GM19452 (cell line): ENCODE measurements at regions not wholly inside any gene's neighbourhood (a gene's known extent, or its start where the extent isn't known, plus 50 kb on each side); places are given as distances from the start of the nearest gene placed in this dataset.

Experiments
- ATAC-seq: cut with Tn5 transposase; IDR thresholded peaks from one replicate; pipeline ENCODE4 v1.9.1; 2021; ENCODE audit not compliant: unreplicated experiment

DNA sequence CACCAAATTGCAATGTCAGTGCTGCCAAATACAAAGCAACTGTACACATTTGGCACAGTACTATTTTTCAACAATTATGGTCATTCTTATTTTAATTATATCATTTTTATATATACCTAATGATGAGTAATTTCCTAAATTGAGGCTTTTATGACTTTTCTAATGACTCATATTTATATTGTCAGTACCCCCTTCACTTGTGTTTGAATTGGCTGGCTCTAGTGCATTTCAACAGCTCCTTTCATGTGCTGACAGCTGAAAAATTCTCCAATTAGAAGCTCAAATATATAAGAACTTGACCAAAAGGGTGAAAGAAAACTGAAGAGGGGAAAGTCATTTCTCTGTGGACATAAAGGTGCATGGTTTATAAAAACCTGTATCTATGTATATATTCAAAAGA lies 263.3 kb downstream of the SLITRK1 start:
- no peak for ATAC-seq

DNA sequence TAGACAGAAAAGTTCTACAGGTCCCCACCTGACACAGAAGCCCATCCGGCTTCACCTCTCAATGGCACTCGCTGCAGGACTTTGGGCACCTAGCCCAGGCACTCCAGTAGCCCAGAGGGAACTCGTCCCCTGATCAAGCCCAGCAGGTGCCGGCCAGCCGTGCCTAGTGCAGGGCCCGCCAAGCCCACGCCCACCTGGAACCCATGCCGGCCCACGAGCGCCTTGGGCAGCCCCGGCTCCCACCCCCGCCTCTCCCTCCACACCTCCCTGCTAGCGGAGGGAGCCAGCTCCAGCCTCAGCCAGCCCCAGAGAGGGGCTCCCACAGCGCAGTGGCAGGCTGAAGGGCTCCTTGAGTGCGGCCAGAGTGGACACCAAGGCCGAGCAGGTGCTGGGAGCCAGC lies 268.8 kb downstream of the SLITRK1 start:
- ATAC-seq, result no peak

DNA sequence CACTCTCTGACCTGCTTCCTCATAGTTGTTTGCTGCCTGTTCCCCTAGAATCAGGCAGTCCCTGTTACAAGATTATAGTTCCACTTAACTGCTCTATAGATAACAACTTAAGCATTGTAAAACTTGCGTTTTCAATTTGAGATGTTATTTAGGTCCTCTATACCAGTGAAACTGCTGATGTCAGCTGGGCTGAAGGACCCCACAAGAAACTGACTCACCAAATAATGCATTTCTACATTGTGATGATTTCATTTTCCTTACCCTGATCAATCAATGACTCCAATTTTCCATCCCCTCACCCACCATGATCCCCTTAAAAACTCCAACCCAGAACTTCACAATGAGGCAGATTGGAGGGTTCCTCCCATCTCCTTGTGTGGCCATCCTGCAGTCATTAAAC lies 280.7 kb downstream of the SLITRK1 start:
- ATAC-seq, result no peak

DNA sequence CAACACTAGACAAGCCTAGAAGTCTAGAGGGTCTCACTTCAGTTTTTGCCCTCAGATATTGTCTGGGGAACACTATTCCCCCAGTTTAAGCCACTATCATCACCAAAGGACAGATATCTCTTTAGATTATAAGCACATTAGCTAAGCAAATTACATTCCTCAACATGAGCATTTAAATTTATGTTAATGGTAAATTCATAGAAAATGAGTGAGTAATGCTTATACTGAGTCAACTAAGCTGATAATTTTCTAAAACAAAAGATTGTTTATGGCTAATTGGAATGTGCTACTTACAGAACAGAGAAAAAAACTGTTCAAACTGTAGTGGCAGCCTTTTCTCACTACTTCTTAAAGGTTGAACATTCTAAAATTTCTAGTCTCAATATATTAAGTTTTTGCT lies 290.2 kb downstream of the SLITRK1 start:
- no peak for ATAC-seq

DNA sequence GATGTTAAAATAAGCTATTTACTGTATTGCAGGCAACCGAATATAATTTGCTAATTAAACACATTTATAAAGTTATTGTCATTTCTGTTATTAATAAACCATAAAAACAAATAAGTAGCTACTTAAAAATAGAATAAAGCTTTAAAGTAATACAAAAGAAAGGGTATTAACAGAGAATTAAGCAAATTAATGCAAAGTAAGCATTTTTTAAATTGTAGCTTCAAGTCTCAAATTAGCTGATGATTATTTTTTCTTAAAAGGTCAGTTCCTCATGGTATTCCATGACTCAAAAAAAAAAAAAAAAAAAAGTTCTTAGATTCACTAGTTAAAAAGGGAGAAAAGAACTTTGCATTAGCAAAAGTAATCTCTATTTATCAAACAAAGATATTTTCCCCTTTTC lies 292.5 kb downstream of the SLITRK1 start:
- ATAC-seq, result no peak

DNA sequence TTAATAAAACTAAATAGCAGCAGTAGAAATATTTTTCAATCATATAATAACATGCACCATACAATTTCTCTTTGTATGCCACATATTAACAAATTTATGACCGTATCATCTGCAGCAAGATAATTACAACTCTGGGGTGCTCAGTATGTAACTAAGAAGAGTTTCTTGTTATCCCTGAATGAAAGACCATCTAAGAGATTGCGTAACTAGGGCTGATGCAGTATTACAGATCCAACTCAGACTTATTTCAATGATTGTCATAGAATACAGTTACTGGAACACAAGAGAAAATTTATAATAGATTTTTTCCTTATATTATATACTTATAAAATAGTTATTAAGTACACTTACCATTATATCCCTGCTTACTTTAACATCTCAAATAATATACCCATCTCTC lies 305.1 kb downstream of the SLITRK1 start:
- ATAC-seq, result no peak

DNA sequence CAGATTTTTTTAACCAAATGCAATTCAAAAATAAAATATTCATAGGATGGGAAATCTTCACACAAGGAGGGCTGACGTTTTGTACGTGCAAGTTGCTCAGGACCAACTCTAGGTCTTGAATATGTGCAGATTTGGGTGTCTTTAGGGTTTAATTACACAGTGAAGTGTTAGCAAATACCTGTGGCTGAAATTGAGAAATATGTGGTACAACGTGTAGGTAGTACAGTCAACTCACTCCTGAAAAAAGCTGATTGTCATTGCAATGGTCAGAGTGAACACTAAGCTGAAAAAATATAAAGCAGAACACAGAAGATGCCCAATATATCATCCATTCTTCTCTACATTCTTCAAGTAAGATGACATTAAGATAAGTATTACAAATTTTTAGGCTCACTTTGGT lies 314.3 kb downstream of the SLITRK1 start:
- no peak for ATAC-seq

DNA sequence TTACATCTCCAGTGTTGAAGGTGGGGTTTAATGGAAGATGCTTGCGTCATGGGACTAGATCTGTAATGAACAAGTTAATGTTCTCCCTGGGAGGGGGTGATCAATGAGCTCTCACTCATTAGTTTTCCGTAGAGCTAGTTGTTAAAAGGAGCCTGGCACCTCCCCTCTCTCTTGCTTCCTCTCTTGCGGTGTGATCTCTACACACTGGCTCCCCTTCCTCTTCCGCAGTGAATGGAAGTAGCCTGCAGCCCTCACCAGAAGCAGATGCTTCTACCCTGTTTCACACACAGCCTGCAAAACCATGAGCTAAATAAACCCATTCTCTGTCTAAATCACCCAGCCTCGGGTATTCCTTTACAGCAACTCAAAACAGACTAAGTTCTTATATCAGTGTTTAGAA lies 318.8 kb downstream of the SLITRK1 start:
- no peak for ATAC-seq

DNA sequence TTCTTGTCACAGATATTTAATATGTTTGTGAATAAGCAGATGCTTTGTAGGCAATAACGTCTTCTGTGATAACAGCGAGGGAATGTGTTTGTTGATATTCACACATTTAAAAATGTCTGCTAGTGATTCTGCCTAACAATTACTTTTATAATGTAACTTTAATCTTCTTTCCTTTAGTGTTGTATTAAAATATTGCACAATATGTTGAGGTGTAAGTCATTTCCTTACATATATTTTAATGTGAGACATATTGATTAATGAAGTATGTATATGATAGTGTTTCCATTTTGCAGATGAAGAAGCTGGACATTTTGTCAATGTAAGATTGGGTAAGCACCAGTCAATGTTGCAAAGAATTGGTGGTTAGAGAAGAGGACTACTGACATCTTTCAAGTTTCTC lies 324.4 kb downstream of the SLITRK1 start:
- ATAC-seq, result no peak

DNA sequence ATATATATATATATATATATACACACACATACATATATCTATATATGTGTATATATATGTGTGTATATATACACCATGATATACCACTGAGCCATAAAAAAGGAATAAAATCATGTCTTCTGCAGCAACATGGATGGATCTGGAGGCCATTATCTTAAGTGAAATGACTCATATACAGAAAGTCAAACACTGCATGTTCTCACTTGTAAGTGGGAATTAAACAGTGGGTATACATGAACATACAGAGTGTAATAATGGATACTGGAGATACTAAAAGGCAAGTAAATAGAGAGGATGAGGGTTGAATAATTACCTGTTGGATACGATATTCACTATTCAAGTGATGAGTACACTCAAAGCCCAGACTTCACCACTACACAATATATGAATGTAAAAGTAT lies 332.6 kb downstream of the SLITRK1 start:
- ATAC-seq, result no peak

DNA sequence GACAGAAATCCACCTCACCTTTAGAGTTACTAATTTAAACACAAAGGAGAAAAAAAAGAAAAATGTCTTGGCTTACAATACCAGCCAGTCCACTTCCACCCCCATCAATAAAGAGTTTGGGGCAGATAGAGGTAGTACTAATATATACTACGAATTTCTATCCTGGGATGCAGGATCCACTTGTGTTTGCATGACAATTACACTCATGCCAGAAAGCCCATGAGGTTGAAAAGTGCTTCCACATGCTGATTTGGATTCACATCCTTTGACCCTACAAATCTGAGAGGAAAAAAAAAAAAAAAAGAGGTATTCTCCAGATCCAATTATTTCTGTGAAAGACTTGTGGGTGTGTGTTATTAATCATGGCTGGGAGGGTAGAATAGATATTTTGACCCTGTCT lies 335.2 kb downstream of the SLITRK1 start:
- ATAC-seq, result no peak

DNA sequence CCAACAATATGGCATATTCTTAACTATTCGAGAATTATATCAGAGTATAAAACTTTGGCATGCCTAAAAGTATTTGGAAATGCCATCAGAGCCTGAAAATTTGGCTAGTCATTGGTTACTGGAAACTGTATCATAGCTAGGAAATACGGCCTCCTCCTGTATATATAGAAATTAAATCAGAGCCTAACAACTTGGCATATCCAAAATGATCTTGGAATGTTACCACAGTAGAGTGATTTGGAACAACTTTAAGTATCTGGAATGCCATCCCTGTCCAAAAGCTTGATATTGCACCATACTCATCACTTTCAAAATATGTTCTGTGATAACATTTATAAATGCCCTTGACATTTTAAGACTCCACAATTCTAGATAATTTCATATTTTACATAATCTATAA lies 335.8 kb downstream of the SLITRK1 start:
- ATAC-seq, result no peak

DNA sequence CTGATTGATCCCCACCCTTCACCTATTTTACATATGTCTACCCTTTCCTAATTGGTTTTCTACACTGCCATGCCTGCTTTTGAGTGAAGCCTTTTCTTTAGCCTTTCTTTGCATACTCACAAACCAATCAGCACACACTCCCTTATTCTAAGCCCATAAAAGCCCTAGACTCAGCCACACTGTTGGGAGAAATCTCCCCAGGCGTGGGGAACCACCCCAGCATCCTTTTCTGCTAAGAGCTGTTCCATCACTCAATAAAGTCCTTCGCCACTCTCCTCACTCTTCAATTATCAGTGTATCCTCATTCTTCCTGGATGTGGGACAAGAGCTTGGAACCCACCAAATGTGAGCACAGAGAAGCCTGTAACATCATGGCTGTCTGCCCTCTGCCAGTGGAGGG lies 343.6 kb downstream of the SLITRK1 start:
- ATAC-seq, result no peak

DNA sequence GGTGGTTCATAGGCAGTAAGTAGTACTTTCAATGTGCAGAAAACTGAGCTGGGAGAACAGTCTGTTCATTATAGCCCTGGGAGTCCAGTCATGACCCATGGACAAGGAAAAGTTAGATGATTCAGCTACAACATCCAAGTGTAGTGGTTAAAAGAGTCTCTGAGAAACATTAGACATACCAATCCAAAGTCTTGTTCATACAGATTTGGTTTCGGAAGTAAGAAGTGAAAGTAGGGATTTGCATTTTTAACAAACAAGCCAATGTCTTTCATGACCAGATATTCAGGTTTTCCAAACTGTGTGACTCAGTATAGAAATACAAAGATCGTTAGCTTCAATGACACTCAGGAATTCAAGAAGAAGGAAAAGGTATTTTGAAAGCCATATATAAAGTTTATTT lies 345.3 kb downstream of the SLITRK1 start:
- no peak for ATAC-seq

DNA sequence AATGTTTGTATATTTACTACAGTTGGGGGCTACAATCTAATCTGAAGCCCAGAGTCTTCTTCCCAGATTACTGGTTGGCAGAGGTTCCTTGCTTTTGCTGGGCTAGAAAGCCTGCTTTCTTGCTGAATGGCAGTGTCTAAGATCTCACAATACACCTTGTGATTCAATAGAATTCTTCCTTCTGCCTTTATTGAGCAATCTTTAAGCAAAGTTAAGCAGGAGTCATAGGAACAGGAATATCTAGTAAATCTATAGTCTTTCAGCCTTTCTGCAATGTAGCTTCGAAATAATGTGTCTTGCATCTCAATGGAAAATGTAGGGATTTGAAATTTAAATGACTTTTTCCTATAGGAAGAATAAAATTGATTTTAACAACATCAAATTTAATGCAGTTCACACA lies 346.1 kb downstream of the SLITRK1 start:
- no peak for ATAC-seq

DNA sequence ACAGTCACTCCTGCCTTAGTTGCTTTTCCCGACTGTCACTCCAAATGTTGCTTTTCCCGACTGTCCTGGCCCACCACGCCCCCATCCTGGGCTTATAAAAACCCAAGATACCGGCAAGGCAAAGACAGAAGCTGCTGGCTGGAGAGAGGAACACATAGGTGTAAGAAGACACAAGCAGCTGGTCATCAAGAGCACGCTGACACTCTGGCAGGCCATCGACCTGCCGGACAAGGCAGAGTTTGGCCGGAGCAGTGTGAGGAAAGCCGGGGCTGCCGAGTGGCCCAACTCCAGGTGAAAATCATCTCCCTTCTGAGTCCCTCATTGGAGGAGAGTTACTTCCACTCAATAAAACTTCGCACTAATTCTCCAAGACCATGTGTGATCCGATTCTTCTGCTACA lies 349.5 kb downstream of the SLITRK1 start:
- no peak for ATAC-seq

DNA sequence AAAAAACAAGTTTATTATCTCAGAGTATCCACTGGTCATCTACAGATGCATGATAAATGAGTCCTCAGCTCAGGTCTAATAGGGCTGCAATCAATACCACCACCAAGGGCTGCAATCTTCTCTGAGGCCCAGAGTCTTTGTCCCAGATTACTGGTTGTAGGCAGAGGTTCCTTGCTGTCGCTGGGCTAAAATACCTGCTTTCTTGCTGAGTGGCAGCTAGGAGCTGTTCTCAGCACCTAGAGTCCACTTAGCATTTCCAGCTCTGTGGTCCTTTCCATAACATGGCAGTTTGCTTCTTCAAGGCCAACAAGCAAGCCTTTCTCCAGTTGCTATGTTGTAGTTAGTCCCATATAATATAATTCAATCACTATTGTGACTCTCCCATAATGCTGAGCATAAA lies 351.3 kb downstream of the SLITRK1 start:
- ATAC-seq, result no peak

DNA sequence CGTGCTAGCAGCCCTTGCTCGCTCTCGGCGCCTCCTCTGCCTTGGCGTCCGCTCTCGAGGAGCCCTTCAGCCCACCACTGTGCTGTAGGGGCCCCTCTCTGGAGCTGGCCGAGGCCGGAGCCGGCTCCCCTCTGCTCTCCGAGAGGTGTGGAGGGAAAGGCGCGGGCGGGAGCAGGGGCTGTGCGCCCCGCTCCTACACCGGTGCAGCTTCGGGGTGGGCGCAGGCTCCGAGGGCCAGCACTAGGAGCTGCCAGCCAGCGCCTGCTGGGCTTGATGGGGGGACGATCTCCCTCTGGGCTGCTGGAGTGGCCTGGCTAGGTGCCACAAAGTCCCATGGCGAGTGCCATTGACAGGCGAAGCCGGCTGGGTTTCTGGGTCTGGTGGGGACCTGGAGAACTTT lies 365.5 kb downstream of the SLITRK1 start:
- no peak for ATAC-seq

DNA sequence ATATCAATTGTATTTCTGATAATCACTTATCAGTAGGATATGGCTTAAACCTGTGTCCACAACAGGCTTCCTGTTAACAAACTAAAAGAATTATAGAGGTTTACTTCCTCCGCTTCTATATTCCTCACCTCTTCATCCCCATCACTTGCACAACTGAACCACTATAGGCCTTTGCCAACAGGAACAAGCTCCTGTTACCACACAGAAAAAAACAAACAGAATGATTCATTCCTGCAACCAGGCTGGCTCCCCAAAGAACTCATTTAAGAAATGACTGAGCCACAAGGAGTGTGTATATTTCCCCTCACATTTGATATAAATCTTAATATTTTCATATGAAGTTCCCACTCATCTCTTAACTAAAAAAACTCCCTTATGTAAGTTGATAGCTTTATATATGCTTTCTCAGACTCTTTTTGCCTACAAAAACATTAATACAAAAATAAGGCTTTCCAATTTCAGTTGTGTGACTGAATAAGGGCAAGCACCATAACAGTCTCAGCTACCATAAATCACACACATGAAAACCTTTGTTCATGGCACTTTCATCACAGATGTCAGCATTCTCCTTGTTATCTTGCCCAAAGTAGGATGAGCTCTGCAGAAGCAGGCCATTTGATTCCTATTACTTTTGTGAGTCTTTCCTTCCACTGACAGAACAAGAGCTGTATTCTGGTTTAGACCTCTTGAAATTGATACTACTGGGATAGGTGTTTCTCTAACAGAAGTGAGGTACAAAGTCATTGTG lies 366.8 kb downstream of the SLITRK1 start:
- no peak for ATAC-seq

DNA sequence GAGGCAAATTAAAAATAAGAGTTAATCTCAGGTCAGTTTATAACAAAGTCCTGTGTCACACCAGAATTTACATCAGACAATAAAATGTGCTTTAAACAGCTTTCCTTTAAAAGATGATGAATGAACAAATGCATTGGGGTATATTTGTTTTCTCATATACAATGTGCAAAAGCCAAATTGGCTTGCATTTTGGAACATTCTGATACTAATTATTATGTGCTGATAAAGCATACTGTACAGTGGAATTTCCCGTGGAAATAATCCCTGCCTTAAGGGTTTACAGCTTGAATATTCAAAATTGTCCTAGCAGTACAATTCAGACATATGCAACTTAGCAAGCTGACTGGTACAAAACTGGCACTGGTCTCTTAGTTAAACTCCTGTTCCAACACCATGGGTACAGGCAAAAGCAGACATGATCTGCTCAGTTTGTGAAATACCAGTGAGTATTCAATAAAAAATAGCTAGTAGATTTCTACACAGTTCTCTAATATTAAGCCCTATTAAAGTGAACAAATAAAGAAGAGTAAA lies 373.4 kb downstream of the SLITRK1 start:
- no peak for ATAC-seq

DNA sequence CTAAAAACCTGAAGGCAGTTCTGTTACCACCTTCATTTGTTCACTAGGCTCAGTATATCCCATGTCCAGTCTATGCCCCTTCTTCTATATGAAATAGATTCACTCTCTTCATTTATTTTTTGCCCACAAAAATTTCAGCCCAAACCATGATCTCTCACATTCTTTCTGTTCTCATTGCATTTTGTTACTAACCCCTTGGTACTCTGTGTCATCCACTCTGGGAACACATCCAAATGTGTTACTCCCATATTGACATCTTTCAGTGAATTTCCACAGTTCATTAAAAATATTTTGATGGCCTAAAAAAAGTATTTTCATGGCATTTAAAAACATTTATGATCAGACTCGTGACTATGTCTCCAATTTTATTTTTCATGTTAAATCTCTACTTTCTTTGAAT lies 378.9 kb downstream of the SLITRK1 start:
- ATAC-seq, result no peak

DNA sequence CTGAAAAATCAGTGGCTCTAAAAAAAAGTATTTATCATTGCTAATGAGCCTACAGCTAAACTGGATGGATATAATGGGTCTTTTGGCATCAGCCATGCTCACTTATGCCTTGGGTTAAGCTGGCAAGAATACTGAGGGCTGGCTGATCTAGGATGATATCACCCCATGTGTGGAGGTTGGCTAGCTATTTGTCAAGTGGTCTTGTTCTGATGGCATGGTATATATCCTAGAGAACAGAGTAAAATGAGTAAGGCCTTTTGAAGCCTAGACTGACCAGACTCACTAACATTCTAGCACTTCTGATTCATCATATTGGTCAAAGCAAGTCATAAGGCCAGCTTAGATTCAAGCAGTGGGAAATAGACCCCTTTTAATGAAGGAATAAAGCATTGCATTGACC lies 383.0 kb downstream of the SLITRK1 start:
- ATAC-seq, result no peak

DNA sequence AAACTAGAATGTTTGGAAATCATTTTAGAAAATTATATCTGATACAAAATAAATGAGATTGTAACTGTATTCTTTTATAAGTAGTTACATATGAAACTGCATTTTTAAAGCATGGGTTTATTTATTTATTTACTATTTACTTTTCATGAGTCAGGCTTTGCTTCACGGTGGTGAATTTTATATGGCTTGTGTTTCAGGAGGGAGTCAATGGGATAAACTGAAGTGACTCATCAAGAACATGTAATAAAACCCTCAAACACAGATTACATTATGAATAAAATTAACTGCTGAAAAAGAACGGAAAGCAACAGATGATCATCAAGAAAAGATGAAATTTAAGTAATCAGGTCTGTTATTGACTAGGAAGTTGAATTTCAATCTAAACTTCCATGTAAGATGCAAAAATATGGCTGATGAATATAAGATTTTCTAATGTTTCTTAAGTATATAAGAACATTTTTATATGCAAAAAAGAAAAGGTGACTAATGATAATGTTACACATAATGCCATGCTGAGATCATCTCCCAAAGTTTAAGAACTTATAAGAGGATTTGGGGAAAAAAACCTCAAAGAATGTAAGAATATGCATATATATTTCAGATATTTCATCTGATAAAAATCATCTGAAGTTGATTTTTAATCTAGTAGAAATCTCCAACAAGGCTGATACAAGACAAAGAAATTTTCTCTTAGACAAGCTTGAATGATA lies 383.6 kb downstream of the SLITRK1 start:
- ATAC-seq, result no peak
